ENCODE measurements at regions not wholly inside any gene's neighbourhood (a gene's known extent, or its start where the extent isn't known, plus 50 kb on each side); places are given as distances from the start of the nearest gene placed in this dataset.
A peak's percentile ranks its signal among the peaks of the same experiment; 100 is the strongest.

GRCh38 chr21:15483138-15483780 is 246.5 kb upstream of the USP25 start:
- H3K27me3 Mint-ChIP-seq = no peaks in the 10 kb centered on the region
- H3K9me3 Mint-ChIP-seq = peaks cover 7% of the 10 kb centered on the region
- H3K4me1 Mint-ChIP-seq (ENCODE audit: low read depth) = peaks cover 27% of the 10 kb centered on the region
- H3K4me3 Mint-ChIP-seq = no peak overlapping the region
- H3K27ac Mint-ChIP-seq = no peak overlapping the region
- H3K36me3 Mint-ChIP-seq (ENCODE audit: low read depth) = no peaks in the 10 kb centered on the region

- Mint-ChIP-seq H3K9me3 (no peaks in the 10 kb centered on the region), H3K4me3 (no peak overlapping the region), H3K27me3 (no peaks in the 10 kb centered on the region), H3K27ac (no peak overlapping the region), H3K36me3 (ENCODE audit: low read depth) (no peaks in the 10 kb centered on the region), H3K4me1 (ENCODE audit: low read depth) (peaks cover 6% of the 10 kb centered on the region)
Observed at GRCh38 chr21:15486460-15487195, 243.2 kb upstream of the USP25 start.

GRCh38 chr21:15487196-15487550 is 242.6 kb upstream of the USP25 start:
- Mint-ChIP-seq H3K36me3 (ENCODE audit: low read depth) (no peaks in the 10 kb centered on the region), H3K4me1 (ENCODE audit: low read depth) (peaks cover 6% of the 10 kb centered on the region), H3K27ac (no peak overlapping the region)

GRCh38 chr21:15491100-15491499 is 238.7 kb upstream of the USP25 start:
- no peaks in the 10 kb centered on the region for H3K4me1 Mint-ChIP-seq (ENCODE audit: low read depth)
- H3K4me3 Mint-ChIP-seq = no peak overlapping the region
- H3K36me3 Mint-ChIP-seq (ENCODE audit: low read depth) = no peaks in the 10 kb centered on the region

More at GRCh38 chr21:15487196-15487550, 242.6 kb upstream of the USP25 start:
- Mint-ChIP-seq H3K27me3 (no peaks in the 10 kb centered on the region), H3K4me3 (no peak overlapping the region), H3K9me3 (no peaks in the 10 kb centered on the region)

GRCh38 chr21:15493646-15494045 is 236.1 kb upstream of the USP25 start:
- Mint-ChIP-seq H3K27ac (no peak overlapping the region), H3K4me3 (no peak overlapping the region), H3K36me3 (ENCODE audit: low read depth) (no peaks in the 10 kb centered on the region)

More at GRCh38 chr21:15491100-15491499, 238.7 kb upstream of the USP25 start:
- Mint-ChIP-seq H3K27me3 (no peaks in the 10 kb centered on the region), H3K9me3 (no peaks in the 10 kb centered on the region), H3K27ac (no peak overlapping the region)

GRCh38 chr21:15494481-15494880 is 235.3 kb upstream of the USP25 start:
- Mint-ChIP-seq H3K36me3 (ENCODE audit: low read depth) (no peaks in the 10 kb centered on the region), H3K9me3 (no peaks in the 10 kb centered on the region), H3K4me1 (ENCODE audit: low read depth) (no peaks in the 10 kb centered on the region), H3K27me3 (no peaks in the 10 kb centered on the region), H3K4me3 (no peak overlapping the region), H3K27ac (no peak overlapping the region)

More at GRCh38 chr21:15493646-15494045, 236.1 kb upstream of the USP25 start:
- Mint-ChIP-seq H3K4me1 (ENCODE audit: low read depth) (no peaks in the 10 kb centered on the region), H3K9me3 (no peaks in the 10 kb centered on the region), H3K27me3 (no peaks in the 10 kb centered on the region)

GRCh38 chr21:15495965-15496364 is 233.8 kb upstream of the USP25 start:
- H3K36me3 Mint-ChIP-seq (ENCODE audit: low read depth) = no peaks in the 10 kb centered on the region
- no peaks in the 10 kb centered on the region for H3K9me3 Mint-ChIP-seq
- no peak overlapping the region for H3K4me3 Mint-ChIP-seq
- H3K4me1 Mint-ChIP-seq (ENCODE audit: low read depth) = no peaks in the 10 kb centered on the region
- no peak overlapping the region for H3K27ac Mint-ChIP-seq
- no peaks in the 10 kb centered on the region for H3K27me3 Mint-ChIP-seq

- no peaks in the 10 kb centered on the region for H3K36me3 Mint-ChIP-seq (ENCODE audit: low read depth)
Observed at GRCh38 chr21:15496911-15497310, 232.9 kb upstream of the USP25 start.

GRCh38 chr21:15498455-15498854 is 231.3 kb upstream of the USP25 start:
- no peaks in the 10 kb centered on the region for H3K27me3 Mint-ChIP-seq
- no peak overlapping the region for H3K4me3 Mint-ChIP-seq
- no peaks in the 10 kb centered on the region for H3K4me1 Mint-ChIP-seq (ENCODE audit: low read depth)
- H3K36me3 Mint-ChIP-seq (ENCODE audit: low read depth) = no peaks in the 10 kb centered on the region
- no peaks in the 10 kb centered on the region for H3K9me3 Mint-ChIP-seq
- no peak overlapping the region for H3K27ac Mint-ChIP-seq

More at GRCh38 chr21:15496911-15497310, 232.9 kb upstream of the USP25 start:
- Mint-ChIP-seq H3K27ac (no peak overlapping the region), H3K27me3 (no peaks in the 10 kb centered on the region), H3K4me1 (ENCODE audit: low read depth) (no peaks in the 10 kb centered on the region), H3K9me3 (no peaks in the 10 kb centered on the region), H3K4me3 (no peak overlapping the region)

GRCh38 chr21:15506086-15506485 is 223.7 kb upstream of the USP25 start:
- H3K9me3 Mint-ChIP-seq = no peaks in the 10 kb centered on the region
- H3K4me1 Mint-ChIP-seq (ENCODE audit: low read depth) = no peaks in the 10 kb centered on the region
- no peaks in the 10 kb centered on the region for H3K27me3 Mint-ChIP-seq
- H3K27ac Mint-ChIP-seq = no peak overlapping the region
- H3K36me3 Mint-ChIP-seq (ENCODE audit: low read depth) = no peaks in the 10 kb centered on the region
- H3K4me3 Mint-ChIP-seq = no peak overlapping the region

GRCh38 chr21:15508554-15508953 is 221.2 kb upstream of the USP25 start:
- H3K36me3 Mint-ChIP-seq (ENCODE audit: low read depth) = no peaks in the 10 kb centered on the region
- no peak overlapping the region for H3K4me3 Mint-ChIP-seq
- H3K9me3 Mint-ChIP-seq = no peaks in the 10 kb centered on the region
- H3K4me1 Mint-ChIP-seq (ENCODE audit: low read depth) = peaks cover 6% of the 10 kb centered on the region
- no peaks in the 10 kb centered on the region for H3K27me3 Mint-ChIP-seq
- no peak overlapping the region for H3K27ac Mint-ChIP-seq

- Mint-ChIP-seq H3K27me3 (no peaks in the 10 kb centered on the region), H3K36me3 (ENCODE audit: low read depth) (peaks cover 5% of the 10 kb centered on the region), H3K4me1 (ENCODE audit: low read depth) (peaks cover 27% of the 10 kb centered on the region), H3K9me3 (peaks cover 5% of the 10 kb centered on the region), H3K27ac (peak overlapping the region; percentile 78), H3K4me3 (peak overlapping the region; percentile 56)
Observed at GRCh38 chr21:15514073-15514946, 215.5 kb upstream of the USP25 start.

GRCh38 chr21:15515908-15516307 is 213.9 kb upstream of the USP25 start:
- Mint-ChIP-seq H3K4me1 (ENCODE audit: low read depth) (peaks cover 35% of the 10 kb centered on the region), H3K27me3 (no peaks in the 10 kb centered on the region), H3K27ac (no peak overlapping the region), H3K36me3 (ENCODE audit: low read depth) (peaks cover 5% of the 10 kb centered on the region), H3K4me3 (no peak overlapping the region), H3K9me3 (peaks cover 5% of the 10 kb centered on the region)

GRCh38 chr21:15517394-15517793 is 212.4 kb upstream of the USP25 start:
- H3K27me3 Mint-ChIP-seq = no peaks in the 10 kb centered on the region
- H3K4me3 Mint-ChIP-seq = no peak overlapping the region
- no peak overlapping the region for H3K27ac Mint-ChIP-seq
- peaks cover 5% of the 10 kb centered on the region for H3K36me3 Mint-ChIP-seq (ENCODE audit: low read depth)
- H3K4me1 Mint-ChIP-seq (ENCODE audit: low read depth) = peaks cover 38% of the 10 kb centered on the region
- peaks cover 5% of the 10 kb centered on the region for H3K9me3 Mint-ChIP-seq
